ENCODE measurements at regions not wholly inside any gene's neighbourhood (a gene's known extent, or its start where the extent isn't known, plus 50 kb on each side); places are given as distances from the start of the nearest gene placed in this dataset.
"Not testable (repeated sequence)": the region's sequence is repeated elsewhere in the genome, so short reads cannot be mapped to it uniquely, and the experiment has no call there.

GRCh38 chr3:81354119-81354518 is 407.3 kb downstream of the GBE1 start:
- DNase-seq = no peak

DNA sequence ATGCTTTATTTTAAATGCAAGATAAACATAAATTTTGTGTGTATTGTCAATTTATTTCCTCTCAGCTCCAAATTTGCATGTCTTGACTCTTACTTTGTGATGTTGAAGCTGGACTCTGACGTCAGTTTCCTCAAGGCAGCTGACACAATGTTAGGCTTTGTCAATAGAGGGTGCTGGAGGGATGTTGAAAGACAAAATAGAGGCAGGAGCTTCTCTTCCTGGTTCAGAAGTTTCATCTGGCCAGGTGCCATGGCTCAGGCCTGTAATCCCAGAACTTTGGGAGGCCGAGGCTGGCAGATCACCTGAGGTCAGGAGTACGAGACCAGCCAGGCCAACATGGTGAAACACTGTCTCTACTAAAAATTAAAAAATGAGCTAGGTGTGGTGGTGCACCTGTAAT is 408.6 kb downstream of the GBE1 start:
- no peak for DNase-seq

- DNase-seq = no peak
Measured at GRCh38 chr3:81349816-81350340, 411.6 kb downstream of the GBE1 start.

DNA sequence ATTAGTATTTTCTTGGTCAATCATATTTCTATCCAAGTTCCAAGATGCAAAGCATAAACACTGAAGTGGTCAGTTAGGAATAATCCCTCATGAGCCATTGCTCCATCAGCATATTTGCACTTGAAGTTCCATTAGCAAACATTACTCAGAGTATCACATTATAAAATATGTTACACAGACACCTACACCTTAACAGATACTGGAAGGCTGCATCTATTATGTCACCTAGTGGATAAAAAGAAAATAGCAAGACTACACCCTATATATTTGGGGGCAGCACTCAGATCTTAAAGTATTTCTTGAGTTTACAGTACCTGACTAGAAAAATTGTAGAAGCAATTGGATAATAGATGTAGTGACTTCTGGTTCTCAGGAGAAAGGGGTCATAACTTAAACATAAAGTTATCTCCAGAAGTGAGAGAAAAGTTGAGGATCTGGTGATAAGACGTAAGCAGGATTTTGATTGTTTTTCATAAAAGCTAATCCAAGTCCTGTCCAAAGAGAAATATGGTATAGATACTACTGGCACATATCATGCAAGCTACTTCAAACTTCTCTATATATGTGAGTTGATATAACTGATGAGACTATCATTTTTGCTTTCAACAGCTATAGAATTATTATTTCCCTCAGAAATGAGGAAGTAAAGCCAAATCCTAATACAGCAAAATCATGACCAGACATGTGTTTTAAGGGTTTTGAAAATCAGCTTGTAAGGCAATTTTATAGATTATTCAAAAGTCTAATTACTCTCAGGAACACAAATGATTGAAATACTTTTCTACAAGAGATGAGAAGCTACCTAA is 422.2 kb downstream of the GBE1 start:
- DNase-seq = no peak

GRCh38 chr3:81336470-81336869 is 425.0 kb downstream of the GBE1 start:
- DNase-seq = no peak

DNA sequence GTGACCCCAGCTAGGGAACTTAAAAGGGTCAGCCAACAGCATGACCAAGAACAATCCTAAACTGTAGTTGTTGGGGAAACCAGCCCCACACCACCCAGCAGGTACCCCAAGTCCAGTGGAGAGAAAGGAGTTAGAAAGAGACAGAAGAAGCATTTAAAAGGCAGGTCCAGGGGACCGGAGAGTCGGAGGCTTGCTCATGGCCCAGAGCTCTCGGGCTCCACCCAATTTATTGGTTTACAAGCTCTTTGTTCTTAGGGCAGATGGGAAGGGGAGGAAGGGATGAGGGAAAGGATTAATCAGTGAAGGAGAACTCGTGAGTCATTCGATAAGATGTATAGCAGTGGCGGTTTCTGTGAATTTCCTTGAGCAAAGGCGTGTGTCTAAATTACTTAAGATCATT is 431.6 kb downstream of the GBE1 start:
- DNase-seq = not testable (repeated sequence)

DNA sequence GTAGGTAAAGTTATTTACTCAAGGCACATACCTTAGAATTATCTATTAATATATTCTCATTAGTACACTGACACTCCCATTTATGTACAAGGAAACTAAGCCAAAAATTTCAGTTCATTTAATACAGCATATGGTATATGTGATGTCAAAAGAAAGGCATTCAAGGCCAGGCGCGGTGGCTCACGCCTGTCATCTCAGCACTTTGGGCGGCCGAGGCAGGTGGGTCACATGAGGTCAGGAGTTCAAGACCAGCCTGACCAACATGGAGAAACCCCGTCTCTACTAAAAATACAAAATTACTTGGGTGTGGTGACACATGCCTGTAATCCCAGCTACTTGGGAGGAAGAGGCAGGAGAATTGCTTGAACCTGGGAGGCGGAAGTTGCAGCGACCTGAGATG is 435.2 kb downstream of the GBE1 start:
- no peak for DNase-seq

DNA sequence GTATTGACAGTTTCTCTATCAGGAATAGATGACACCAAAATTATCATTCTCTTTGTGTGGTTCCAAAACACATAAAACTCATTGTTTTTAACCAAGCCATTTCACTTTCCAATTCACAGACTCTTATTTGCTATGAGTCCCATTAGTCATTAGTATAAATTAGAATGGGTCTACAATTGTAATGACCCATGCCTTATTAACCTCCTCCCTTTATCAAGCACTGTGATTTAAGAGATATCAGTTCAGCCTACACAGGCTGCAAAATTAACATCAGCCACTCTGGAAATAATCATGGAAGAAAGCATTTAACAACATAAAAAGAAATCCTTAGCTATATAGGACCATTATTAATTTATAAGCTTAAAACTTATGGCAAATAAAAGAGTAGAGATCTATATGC is 440.6 kb downstream of the GBE1 start:
- DNase-seq = no peak

DNA sequence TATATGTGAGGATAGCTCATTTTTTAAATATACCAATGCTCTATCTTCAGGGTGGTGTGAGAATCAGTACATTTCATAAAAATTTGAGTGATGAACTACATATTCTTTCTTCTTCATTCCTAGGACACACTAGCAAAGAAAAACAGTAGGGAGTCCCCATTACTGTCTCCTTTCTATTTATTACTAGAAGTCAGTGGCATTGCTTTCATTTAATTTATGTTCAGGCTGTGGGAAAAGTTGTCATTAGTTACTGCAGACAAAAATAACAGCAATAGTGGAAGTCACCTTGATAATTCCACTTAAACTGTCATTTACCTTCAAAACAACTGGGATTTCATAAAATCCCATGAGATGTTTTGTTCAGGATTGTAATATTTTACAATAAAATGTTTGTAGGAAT is 446.4 kb downstream of the GBE1 start:
- DNase-seq = no peak

GRCh38 chr3:81311321-81311720 is 450.1 kb downstream of the GBE1 start:
- DNase-seq = no peak

DNA sequence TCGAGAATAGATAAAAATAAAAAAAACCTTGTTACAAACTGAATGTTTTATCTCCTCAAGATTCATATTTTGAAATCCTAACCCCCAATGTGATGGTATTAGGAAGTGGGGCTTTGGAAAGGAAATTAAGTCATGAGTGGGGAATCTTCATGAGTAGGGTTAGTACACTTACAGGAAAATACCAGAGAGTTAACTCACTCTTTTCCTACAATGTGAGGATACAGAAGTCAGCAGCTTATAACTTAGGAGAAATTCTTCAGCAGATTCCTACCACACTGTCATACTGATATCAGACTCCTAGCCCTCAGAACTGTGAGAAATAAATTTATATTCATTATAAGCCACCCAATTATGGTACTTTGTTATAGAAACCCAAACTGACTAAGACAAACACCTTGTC is 453.1 kb downstream of the GBE1 start:
- DNase-seq = no peak

DNA sequence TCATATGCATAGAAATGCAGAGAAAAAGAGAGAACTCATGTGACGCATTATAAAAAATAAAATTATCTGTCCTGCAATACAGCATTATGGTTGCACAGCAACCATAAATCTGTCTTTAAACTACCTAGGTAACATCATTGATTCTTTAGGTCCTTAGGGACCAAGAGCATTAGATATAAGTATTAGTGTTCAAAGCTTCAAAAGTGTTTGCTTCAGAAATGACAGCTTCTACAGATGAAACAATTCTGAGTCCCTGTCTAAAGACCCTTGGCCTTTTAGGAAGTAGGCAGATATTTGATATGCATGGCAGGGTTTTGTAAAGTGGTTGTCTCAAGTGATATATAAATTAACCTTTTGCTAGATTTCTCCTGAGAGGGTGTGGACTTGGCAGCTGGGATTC is 454.2 kb downstream of the GBE1 start:
- DNase-seq = no peak

DNA sequence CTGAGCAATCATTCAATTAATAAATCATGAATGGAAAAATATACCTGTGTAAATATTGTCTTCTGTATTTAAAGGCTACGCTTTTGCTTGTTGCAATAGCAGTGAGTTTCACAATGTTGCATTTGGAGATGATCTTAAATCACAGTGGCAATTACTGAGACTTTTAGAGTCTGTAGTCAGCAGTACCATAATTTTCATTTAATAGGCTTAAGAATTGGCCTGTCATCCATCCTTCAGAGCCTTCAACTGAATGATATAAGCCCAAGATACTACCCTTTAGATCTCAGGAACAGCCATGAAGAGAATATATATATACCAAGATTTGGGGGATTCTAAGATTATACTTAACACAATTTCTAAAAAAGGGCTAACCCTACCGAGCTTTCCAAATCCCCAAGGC is 458.1 kb downstream of the GBE1 start:
- no peak for DNase-seq

GRCh38 chr3:81302045-81302444 is 459.4 kb downstream of the GBE1 start:
- peak; percentile 19 for DNase-seq

DNA sequence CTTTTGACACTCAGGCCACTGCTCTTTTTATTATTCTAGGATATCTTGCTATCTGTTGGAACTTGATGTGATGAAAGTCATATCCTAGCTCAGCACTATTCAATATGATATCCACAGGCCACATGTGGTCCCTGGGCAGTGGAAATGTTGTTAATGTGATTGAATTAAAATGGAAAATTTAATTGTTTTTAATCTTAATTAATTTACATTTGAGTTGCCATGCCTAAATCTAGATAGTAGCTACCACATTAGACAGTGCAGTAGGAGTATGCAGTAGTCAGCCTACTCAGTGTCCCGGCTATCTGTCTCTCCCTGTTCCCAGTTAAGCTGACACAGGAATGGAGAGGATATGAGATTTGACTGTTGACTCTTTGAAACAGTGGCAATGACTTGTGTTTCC is 460.2 kb downstream of the GBE1 start:
- DNase-seq = no peak

- no peak for DNase-seq
Measured at GRCh38 chr3:81300324-81300927, 461.0 kb downstream of the GBE1 start.

- no peak for DNase-seq
Measured at GRCh38 chr3:81299481-81299880, 462.0 kb downstream of the GBE1 start.

DNA sequence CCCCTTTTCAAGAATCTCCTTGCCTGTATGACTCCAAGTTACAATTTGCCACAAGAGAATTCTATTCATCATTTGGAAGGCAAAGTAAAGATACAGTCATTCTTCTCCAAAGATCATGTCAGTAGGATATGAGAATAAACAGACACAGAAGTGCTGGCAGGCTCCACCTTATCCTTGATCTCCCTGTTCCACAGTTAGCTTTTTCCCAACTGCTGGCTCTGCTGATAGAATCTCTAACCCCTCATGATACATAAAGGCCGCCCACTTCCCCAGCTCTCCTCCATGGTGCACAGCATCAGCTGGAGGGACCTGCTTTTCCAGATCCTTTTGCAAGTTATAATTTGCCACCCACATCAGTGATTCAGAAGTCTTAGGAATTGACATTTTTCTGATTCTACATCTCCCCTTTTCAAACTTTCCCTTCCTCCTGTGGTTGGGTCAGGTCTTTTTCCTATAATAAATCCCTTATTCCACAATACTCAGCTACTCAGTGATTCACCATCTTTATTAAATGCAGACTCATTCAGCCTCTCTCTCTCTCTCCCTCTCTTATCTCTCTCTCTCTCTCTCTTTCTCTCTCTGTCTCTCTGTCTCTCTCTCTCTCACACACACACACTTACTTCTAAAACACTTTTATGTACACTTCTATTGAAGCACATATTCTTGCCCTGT is 465.4 kb downstream of the GBE1 start:
- DNase-seq = no peak

- no peak for DNase-seq
Measured at GRCh38 chr3:81293156-81293555, 468.3 kb downstream of the GBE1 start.

DNA sequence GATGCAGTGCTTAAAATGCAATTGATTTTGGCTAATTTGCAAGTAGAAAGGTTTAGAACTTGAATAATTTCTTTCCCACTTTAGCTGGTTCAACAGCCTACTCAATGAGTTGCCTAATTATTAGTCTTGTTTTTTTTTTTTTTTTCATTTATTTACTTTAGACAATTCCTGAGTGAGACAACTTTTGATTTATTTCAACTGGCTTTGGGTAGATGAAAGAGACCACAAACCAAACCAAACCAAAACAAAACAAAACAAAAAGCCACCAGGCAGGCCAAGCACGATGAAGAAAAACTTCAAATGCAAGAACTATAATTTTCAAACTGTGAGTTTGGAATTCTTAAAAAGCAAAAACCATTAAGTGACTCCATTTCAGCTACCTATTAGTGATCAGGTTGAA is 469.9 kb downstream of the GBE1 start:
- DNase-seq = no peak

- no peak for DNase-seq
Measured at GRCh38 chr3:81289676-81290075, 471.8 kb downstream of the GBE1 start.

- DNase-seq = no peak
Measured at GRCh38 chr3:81279481-81280379, 481.7 kb downstream of the GBE1 start.

GRCh38 chr3:81277853-81278252 is 483.6 kb downstream of the GBE1 start:
- DNase-seq = no peak
